Muscle of leg (tissue), 3 donors: ENCODE measurements at regions not wholly inside any gene's neighbourhood (a gene's known extent, or its start where the extent isn't known, plus 50 kb on each side); places are given as distances from the start of the nearest gene placed in this dataset.
"Not testable (repeated sequence)": the region's sequence is repeated elsewhere in the genome, so short reads cannot be mapped to it uniquely, and the experiment has no call there.

ENCODE experiments used
- DNase-seq: peaks from one replicate; pipeline ENCODE4 v3.0.0; 2013
- H3K27ac ChIP-seq: one replicate; pipeline ENCODE4 v1.5.1; 2013; ENCODE audit warnings: mild to moderate bottlenecking, low read length, control low read depth
- H3K27me3 ChIP-seq: one replicate; pipeline ENCODE4 v1.6.1; 2013; ENCODE audit warnings: low read length; ENCODE audit not compliant: control insufficient read depth, insufficient read depth
- H3K36me3 ChIP-seq: one replicate; pipeline ENCODE4 v1.6.1; 2013; ENCODE audit warnings: low read length; ENCODE audit not compliant: control insufficient read depth, insufficient read depth
- H3K4me1 ChIP-seq: one replicate; pipeline ENCODE4 v1.6.1; 2013; ENCODE audit warnings: low read length; ENCODE audit not compliant: control insufficient read depth, insufficient read depth
- H3K4me3 ChIP-seq: one replicate; pipeline ENCODE4 v1.5.1; 2013; ENCODE audit warnings: low read length, control low read depth
- H3K9me3 ChIP-seq: replicated peaks from 2 replicates; pipeline ENCODE4 v1.6.1; 2013; ENCODE audit warnings: low read depth, low read length; ENCODE audit not compliant: control insufficient read depth
- WGBS: methylation state at CpG from one replicate; pipeline ENCODE4 v1.1.5; 2013; ENCODE audit warnings: missing lambda C conversion rate; ENCODE audit not compliant: insufficient coverage; 5-methylcytosine and 5-hydroxymethylcytosine counted together

DNA sequence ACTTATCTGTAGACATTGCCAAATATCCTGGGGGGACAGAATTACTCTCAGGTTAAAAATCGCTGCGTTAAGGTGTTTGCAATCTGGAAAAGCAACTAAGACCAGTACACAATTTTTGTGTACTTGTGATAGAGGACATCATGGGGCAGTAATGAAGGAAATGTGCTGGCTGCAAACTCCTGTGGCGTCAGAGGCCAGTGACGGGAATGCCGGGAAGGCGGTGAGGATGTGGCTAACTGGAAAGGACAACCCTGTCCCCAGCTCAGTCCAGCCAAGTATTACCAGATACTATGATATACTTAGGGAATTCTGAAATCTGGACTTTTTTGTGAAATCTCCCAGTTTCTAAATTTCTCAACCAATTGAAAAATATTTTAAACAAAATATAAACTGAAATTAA is 103.1 kb upstream of the NANOS1 start:
- no peak for DNase-seq
- H3K36me3 ChIP-seq: no peaks in the 10 kb centered on the region
- H3K27me3 ChIP-seq: no peaks in the 10 kb centered on the region
- no peak overlapping the region for H3K4me3 ChIP-seq
- H3K9me3 ChIP-seq: no peaks in the 10 kb centered on the region
- no peak overlapping the region for H3K27ac ChIP-seq
- H3K4me1 ChIP-seq: no peaks in the 10 kb centered on the region
- WGBS: 80% methylated on average over 1 of the region's 6 CpGs

DNA sequence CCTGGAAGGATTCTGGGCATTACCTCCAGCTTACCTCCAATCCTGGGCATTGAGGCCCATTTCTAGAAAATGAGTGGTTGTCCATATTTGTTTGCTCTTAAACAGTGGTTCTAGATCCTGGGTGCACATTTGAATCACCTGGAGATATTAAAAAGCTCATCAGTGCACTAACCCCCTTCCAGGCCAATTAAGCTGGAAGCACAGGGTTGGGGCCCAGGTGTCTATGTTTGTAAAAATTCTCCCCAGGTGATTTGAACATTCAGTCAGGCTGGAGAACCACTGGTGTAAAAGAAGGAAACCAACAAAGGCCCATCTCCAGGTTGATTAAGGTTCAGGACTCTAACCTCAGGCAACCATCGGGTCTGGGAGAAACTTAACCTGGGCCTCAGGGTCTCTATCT is 102.6 kb upstream of the NANOS1 start:
- DNase-seq: no peak
- no peaks in the 10 kb centered on the region for H3K27me3 ChIP-seq
- H3K4me3 ChIP-seq: no peak overlapping the region
- H3K9me3 ChIP-seq: peaks cover 2% of the 10 kb centered on the region
- no peaks in the 10 kb centered on the region for H3K4me1 ChIP-seq
- WGBS: no CpG with 5 or more reads among the region's 1 CpG
- no peaks in the 10 kb centered on the region for H3K36me3 ChIP-seq
- no peak overlapping the region for H3K27ac ChIP-seq

DNA sequence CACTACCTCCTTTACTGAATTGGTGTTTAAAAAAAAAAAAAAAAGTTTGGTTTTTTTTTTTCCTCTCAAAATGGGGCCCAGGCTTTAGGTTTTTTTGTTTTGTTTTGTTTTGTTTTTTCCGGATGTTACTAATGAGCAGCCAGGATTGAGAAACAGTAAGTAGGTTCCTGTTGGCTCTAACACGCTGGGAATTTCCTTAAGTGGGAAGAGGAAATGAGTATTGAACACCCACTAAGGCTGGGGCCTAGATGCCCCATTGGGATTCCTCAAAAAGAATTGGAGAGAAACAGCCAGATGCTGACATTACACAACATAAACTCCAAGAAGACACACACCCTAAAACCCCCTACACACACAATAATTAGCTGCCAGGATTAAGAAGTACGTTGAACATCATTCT is 102.2 kb upstream of the NANOS1 start:
- DNase-seq: no peak
- H3K9me3 ChIP-seq: peaks cover 2% of the 10 kb centered on the region
- no peaks in the 10 kb centered on the region for H3K4me1 ChIP-seq
- no peaks in the 10 kb centered on the region for H3K36me3 ChIP-seq
- H3K27me3 ChIP-seq: no peaks in the 10 kb centered on the region
- no peak overlapping the region for H3K4me3 ChIP-seq
- 50% methylated on average over 1 of the region's 3 CpGs for WGBS
- no peak overlapping the region for H3K27ac ChIP-seq

DNA sequence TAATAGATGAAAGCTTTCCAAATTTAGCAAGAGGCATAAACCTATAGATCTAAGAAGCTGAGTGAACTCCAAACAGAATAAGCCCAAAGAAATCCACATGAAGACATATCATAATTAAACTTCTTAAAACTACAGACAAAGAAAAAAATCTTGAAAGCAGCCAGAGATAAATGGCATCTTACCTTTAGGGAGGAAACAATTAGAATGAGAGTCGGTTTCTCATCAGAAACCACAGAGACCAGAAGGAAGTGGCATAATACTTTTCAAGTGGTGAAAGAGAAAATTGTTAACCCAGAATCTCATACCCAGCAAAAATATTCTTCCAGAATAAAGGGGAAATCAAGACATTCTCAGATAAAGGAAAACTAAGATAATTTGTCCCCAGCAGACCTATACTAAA is 98.9 kb upstream of the NANOS1 start:
- no peak for DNase-seq
- no peak overlapping the region for H3K27ac ChIP-seq
- no peaks in the 10 kb centered on the region for H3K27me3 ChIP-seq
- H3K36me3 ChIP-seq: no peaks in the 10 kb centered on the region
- H3K4me3 ChIP-seq: no peak overlapping the region
- no CpG with 5 or more reads among the region's 1 CpG for WGBS
- peaks cover 2% of the 10 kb centered on the region for H3K9me3 ChIP-seq
- no peaks in the 10 kb centered on the region for H3K4me1 ChIP-seq

DNA sequence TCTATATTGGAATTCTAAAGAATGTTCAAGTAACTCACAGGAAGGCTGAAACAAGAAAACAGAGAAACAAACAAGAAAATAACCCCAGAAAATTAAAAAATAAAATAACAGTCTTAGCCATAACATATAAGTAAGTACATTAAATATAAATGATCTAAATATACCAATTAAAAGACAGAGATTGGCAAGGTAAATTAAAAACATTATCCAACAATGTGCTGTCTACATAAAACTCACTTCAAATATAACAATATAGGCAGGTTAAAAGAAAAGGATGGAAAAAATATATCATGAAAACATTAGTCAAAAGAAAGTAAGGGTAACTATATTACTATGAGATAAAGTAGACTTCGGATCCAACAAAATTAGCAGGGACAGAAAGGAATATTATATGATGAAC is 98.1 kb upstream of the NANOS1 start:
- no peak overlapping the region for H3K27ac ChIP-seq
- H3K4me3 ChIP-seq: no peak overlapping the region
- no peaks in the 10 kb centered on the region for H3K27me3 ChIP-seq
- no peaks in the 10 kb centered on the region for H3K4me1 ChIP-seq
- no peak for DNase-seq
- peaks cover 2% of the 10 kb centered on the region for H3K9me3 ChIP-seq
- WGBS: no CpG with 5 or more reads among the region's 1 CpG
- H3K36me3 ChIP-seq: no peaks in the 10 kb centered on the region

DNA sequence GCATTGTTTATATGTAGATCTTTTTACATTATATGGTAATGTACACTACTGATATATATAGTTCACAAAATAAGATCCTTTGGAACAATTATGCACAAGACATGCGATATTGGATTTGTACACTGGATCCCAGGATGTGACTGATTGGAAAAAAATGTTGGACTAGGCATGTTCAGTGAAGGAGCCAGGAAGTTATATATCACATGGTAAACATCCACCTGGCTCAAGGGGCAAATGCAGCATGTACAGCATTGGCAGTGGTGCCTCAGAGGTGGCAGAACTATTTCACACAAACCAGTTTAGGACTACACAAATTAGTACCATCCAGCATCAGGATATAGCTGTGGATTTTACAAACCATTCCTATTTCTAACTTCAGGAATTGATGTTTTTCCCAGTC is 97.4 kb upstream of the NANOS1 start:
- H3K36me3 ChIP-seq, H3K9me3 ChIP-seq, H3K27me3 ChIP-seq, H3K4me3 ChIP-seq, H3K27ac ChIP-seq, H3K4me1 ChIP-seq, DNase-seq: not testable (repeated sequence)
- no CpG with 5 or more reads among the region's 1 CpG for WGBS

DNA sequence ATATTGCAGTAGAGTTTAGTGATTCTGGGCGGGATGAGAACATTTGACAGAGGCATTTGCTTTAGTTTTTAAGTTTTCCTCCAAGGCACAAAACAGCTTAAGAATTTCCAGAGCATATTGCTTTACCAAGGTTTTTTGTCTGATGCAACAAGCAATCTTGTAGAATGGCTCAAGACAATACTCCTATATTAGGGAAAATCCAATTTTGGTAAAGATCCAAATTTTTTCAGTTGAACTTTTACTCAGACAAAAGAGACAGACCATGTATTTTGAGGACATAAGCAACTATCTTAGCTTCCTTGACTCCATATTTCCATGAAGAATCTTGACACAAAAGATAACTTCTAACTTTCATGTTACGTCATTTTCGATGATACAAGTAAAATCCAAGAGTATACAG is 92.3 kb upstream of the NANOS1 start:
- no peak overlapping the region for H3K4me3 ChIP-seq
- no peaks in the 10 kb centered on the region for H3K4me1 ChIP-seq
- H3K9me3 ChIP-seq: no peaks in the 10 kb centered on the region
- no CpG with 5 or more reads among the region's 3 CpGs for WGBS
- H3K27me3 ChIP-seq: no peaks in the 10 kb centered on the region
- no peak for DNase-seq
- no peak overlapping the region for H3K27ac ChIP-seq
- H3K36me3 ChIP-seq: no peaks in the 10 kb centered on the region

DNA sequence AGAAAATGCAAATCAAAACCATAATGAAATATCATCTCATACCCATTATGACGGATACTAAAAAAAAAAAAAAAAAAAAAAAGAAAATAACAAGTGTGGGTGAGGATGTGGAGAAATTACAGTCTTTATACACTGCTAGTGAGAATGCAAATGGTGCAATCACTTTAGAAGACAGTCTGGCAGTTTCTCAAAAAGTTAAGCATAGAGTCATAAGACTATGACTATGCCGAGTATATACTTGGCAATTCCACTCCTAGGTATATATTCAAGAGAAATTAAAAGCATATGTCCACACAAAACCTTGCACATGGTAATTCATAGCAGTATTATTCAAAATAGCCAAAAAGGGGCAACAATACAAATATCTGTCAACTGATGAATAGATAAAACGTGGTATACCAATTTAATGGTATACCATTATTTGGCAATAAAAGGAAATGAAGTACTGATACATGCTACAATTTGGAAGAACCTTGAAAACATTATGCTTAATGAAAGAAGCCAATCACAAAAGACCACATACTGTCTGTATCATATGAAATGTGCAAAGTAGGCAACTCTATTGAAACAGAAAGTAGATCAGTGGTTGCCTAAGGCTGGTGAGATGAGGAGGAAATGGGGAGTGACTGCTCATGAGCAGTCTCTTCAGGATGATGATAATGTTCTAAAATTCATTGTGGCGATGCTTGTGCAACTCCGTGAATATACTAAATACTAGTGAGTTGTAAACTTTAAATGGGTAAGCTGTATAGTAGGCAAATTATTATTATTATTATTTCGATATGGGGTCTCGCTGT is 90.1 kb upstream of the NANOS1 start:
- Histone ChIP-seq H3K4me1 (no peaks in the 10 kb centered on the region), H3K27me3 (no peaks in the 10 kb centered on the region), H3K4me3 (no peak overlapping the region), H3K9me3 (no peaks in the 10 kb centered on the region), H3K27ac (no peak overlapping the region), H3K36me3 (no peaks in the 10 kb centered on the region)
- no peak for DNase-seq
- no CpG with 5 or more reads among the region's 7 CpGs for WGBS

GRCh38 chr10:118940386-118940785 is 89.1 kb upstream of the NANOS1 start:
- no CpG with 5 or more reads among the region's 1 CpG for WGBS
- no peaks in the 10 kb centered on the region for H3K36me3 ChIP-seq
- no peak overlapping the region for H3K27ac ChIP-seq
- H3K4me3 ChIP-seq: no peak overlapping the region
- DNase-seq: no peak
- H3K9me3 ChIP-seq: no peaks in the 10 kb centered on the region
- H3K27me3 ChIP-seq: no peaks in the 10 kb centered on the region
- no peaks in the 10 kb centered on the region for H3K4me1 ChIP-seq

DNA sequence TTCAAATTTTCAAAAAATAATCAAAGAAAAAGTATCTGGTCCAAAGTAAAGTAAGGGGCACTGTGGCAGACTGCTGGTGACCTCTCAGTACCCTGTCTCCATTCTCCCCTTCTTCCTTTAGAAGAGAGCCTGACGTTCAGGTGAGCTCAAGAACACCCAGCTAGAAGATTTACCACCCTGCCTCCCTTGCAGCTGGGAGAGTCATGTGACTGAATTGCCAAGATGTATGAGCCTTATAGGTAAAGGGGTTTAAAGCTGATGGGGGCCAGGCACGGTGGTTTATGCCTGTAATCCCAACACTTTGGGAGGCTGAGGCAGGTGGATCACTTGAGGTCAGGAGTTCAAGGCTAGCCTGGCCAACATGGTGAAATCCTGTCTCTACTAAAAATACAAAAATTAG is 86.3 kb upstream of the NANOS1 start:
- H3K36me3 ChIP-seq: no peaks in the 10 kb centered on the region
- H3K27ac ChIP-seq: no peak overlapping the region
- no peak for DNase-seq
- H3K9me3 ChIP-seq: no peaks in the 10 kb centered on the region
- H3K4me3 ChIP-seq: no peak overlapping the region
- H3K4me1 ChIP-seq: peaks cover 3% of the 10 kb centered on the region
- no peaks in the 10 kb centered on the region for H3K27me3 ChIP-seq
- no CpG with 5 or more reads among the region's 2 CpGs for WGBS
